ENCODE measurements at regions not wholly inside any gene's neighbourhood (a gene's known extent, or its start where the extent isn't known, plus 50 kb on each side); places are given as distances from the start of the nearest gene placed in this dataset.

GRCh38 chr12:126069549-126070165 lies 1004.4 kb downstream of the AACS start:
- H3K27ac ChIP-seq: no peak overlapping the region
- TF ChIP-seq CTCF (IDR thresholded peaks at IDR 0.05) (peak; percentile 90), ZFX (IDR thresholded peaks at IDR 0.05; ENCODE audit: borderline replicate concordance) (no peak)

GRCh38 chr12:126076515-126076914 lies 1011.3 kb downstream of the AACS start:
- H3K27ac ChIP-seq: no peak overlapping the region
- TF ChIP-seq ZFX (IDR thresholded peaks at IDR 0.05; ENCODE audit: borderline replicate concordance): no peak
- TF ChIP-seq CTCF (IDR thresholded peaks at IDR 0.05): no peak

- TF ChIP-seq ZFX (IDR thresholded peaks at IDR 0.05; ENCODE audit: borderline replicate concordance) (no peak), CTCF (IDR thresholded peaks at IDR 0.05) (no peak)
- H3K27ac ChIP-seq: no peak overlapping the region
Measured at GRCh38 chr12:126083926-126084325, 1018.7 kb downstream of the AACS start.

- TF ChIP-seq CTCF (IDR thresholded peaks at IDR 0.05) (no peak), ZFX (IDR thresholded peaks at IDR 0.05; ENCODE audit: borderline replicate concordance) (no peak)
- no peak overlapping the region for H3K27ac ChIP-seq
Measured at GRCh38 chr12:126084480-126084879, 1019.2 kb downstream of the AACS start.

GRCh38 chr12:126086242-126086641 lies 1021.0 kb downstream of the AACS start:
- no peak overlapping the region for H3K27ac ChIP-seq
- TF ChIP-seq CTCF (IDR thresholded peaks at IDR 0.05) (no peak), ZFX (IDR thresholded peaks at IDR 0.05; ENCODE audit: borderline replicate concordance) (no peak)

GRCh38 chr12:126087692-126088091 lies 1022.5 kb downstream of the AACS start:
- no peak for TF ChIP-seq CTCF (IDR thresholded peaks at IDR 0.05)
- no peak for TF ChIP-seq ZFX (IDR thresholded peaks at IDR 0.05; ENCODE audit: borderline replicate concordance)
- H3K27ac ChIP-seq: no peak overlapping the region

- TF ChIP-seq ZFX (IDR thresholded peaks at IDR 0.05; ENCODE audit: borderline replicate concordance) (no peak), CTCF (IDR thresholded peaks at IDR 0.05) (no peak)
- H3K27ac ChIP-seq: no peak overlapping the region
Measured at GRCh38 chr12:126093908-126094307, 1028.7 kb downstream of the AACS start.
